DOHH2 (cell line): ENCODE measurements at regions not wholly inside any gene's neighbourhood (a gene's known extent, or its start where the extent isn't known, plus 50 kb on each side); places are given as distances from the start of the nearest gene placed in this dataset.

Experiments
- H3F3A ChIP-seq: fragments of 200-600 bp; sonication (generic), shearing (Covaris generic); 2 replicates; pipeline ENCODE4 v1.6.0; 2016; ENCODE audit warnings: antibody characterized with exemption, mild to moderate bottlenecking; ENCODE audit not compliant: control insufficient read depth, insufficient read depth
- H3K27ac ChIP-seq: fragments of 200-600 bp; sonication (generic); 2 replicates; pipeline ENCODE4 v1.5.1; 2014; ENCODE audit warnings: low read depth, mild to moderate bottlenecking, low read length, moderate library complexity
- H3K27me3 ChIP-seq: fragments of 200-600 bp; sonication (generic); 2 replicates; pipeline ENCODE4 v1.6.1; 2014; ENCODE audit warnings: mild to moderate bottlenecking, low read length, mixed read lengths; ENCODE audit not compliant: control insufficient read depth
- H3K36me3 ChIP-seq: fragments of 200-600 bp; sonication (generic); 2 replicates; pipeline ENCODE4 v1.6.1; 2014; ENCODE audit warnings: mild to moderate bottlenecking, low read length, moderate library complexity, mixed read lengths; ENCODE audit not compliant: control insufficient read depth
- H3K4me1 ChIP-seq: fragments of 200-600 bp; sonication (generic); 2 replicates; pipeline ENCODE4 v1.6.1; 2014; ENCODE audit warnings: mild to moderate bottlenecking, low read length, mixed read lengths; ENCODE audit not compliant: control insufficient read depth
- H3K4me2 ChIP-seq: fragments of 200-600 bp; sonication (generic); 2 replicates; pipeline ENCODE4 v1.6.0; 2014; ENCODE audit warnings: mild to moderate bottlenecking, low read length, moderate library complexity
- H3K4me3 ChIP-seq: fragments of 200-600 bp; sonication (generic); 2 replicates; pipeline ENCODE4 v1.5.1; 2014; ENCODE audit warnings: mild to moderate bottlenecking, low read length, mixed read lengths
- H3K79me2 ChIP-seq: fragments of 200-600 bp; sonication (generic); 2 replicates; pipeline ENCODE4 v1.6.1; 2014; ENCODE audit warnings: mild to moderate bottlenecking, low read length, mixed read lengths; ENCODE audit not compliant: control insufficient read depth
- H3K9me2 ChIP-seq: fragments of 200-600 bp; sonication (generic); replicated peaks from 2 replicates; pipeline ENCODE4 v1.6.1; 2014; ENCODE audit warnings: mild to moderate bottlenecking, low read length, mixed read lengths; ENCODE audit not compliant: control insufficient read depth
- H3K9me3 ChIP-seq: fragments of 200-600 bp; sonication (generic); 2 replicates; pipeline ENCODE4 v1.6.1; 2014; ENCODE audit warnings: antibody characterized with exemption, low read length, mixed read lengths; ENCODE audit not compliant: control insufficient read depth, insufficient read depth
- H4K20me1 ChIP-seq: fragments of 200-600 bp; sonication (generic); 2 replicates; pipeline ENCODE4 v1.6.0; 2014; ENCODE audit warnings: low read depth, mild to moderate bottlenecking, antibody characterized with exemption, low read length, moderate library complexity; ENCODE audit not compliant: control insufficient read depth, insufficient read depth
- EZH2phosphoT487 ChIP-seq: fragments of 200-600 bp; sonication (generic); IDR thresholded peaks from 2 replicates; pipeline ENCODE4 v1.6.1; 2017; ENCODE audit warnings: borderline replicate concordance, mild to moderate bottlenecking, antibody characterized with exemption, low read length, moderate library complexity, mixed read lengths
- TF ChIP-seq, protein P1 (sequence below): fragments of 200-600 bp; sonication (generic); IDR thresholded peaks from one replicate; pipeline ENCODE4 v1.5.1; 2014; ENCODE audit warnings: antibody characterized with exemption, mild to moderate bottlenecking, low read depth, low read length; ENCODE audit not compliant: poor library complexity, severe bottlenecking

DNA sequence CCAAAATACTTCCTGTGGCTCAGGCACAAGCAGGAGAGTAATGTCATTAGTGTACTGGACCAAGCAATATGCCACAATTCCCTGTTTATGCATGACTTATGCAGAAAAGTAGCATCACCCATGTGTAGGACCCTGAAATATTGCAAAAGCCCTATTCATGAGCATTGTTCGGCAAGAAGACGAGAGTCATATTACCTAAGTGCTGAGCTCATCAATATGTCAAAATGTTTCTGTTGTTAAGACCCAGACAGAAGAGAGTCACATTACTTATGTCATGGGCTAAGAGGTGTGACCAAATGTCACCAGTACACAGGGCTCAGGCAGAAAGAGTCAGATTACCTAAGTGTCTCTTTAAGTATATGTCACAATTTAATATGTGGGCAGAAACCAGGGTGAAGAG is 1172.6 kb upstream of the AMELY start:
- Histone ChIP-seq H4K20me1 (no peaks in the 10 kb centered on the region), H3K4me1 (no peaks in the 10 kb centered on the region), H3K9me2 (no peaks in the 10 kb centered on the region), H3K79me2 (no peaks in the 10 kb centered on the region), H3F3A (no peaks in the 10 kb centered on the region), H3K4me3 (no peak overlapping the region), H3K27ac (no peak overlapping the region), H3K27me3 (no peaks in the 10 kb centered on the region), H3K36me3 (no peaks in the 10 kb centered on the region), H3K9me3 (no peaks in the 10 kb centered on the region), H3K4me2 (no peak overlapping the region)
- no peak for TF ChIP-seq EZH2phosphoT487
- TF ChIP-seq, protein P1, sequence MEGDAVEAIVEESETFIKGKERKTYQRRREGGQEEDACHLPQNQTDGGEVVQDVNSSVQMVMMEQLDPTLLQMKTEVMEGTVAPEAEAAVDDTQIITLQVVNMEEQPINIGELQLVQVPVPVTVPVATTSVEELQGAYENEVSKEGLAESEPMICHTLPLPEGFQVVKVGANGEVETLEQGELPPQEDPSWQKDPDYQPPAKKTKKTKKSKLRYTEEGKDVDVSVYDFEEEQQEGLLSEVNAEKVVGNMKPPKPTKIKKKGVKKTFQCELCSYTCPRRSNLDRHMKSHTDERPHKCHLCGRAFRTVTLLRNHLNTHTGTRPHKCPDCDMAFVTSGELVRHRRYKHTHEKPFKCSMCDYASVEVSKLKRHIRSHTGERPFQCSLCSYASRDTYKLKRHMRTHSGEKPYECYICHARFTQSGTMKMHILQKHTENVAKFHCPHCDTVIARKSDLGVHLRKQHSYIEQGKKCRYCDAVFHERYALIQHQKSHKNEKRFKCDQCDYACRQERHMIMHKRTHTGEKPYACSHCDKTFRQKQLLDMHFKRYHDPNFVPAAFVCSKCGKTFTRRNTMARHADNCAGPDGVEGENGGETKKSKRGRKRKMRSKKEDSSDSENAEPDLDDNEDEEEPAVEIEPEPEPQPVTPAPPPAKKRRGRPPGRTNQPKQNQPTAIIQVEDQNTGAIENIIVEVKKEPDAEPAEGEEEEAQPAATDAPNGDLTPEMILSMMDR: no peak

- Histone ChIP-seq H4K20me1 (no peaks in the 10 kb centered on the region), H3K36me3 (no peaks in the 10 kb centered on the region), H3K27me3 (no peaks in the 10 kb centered on the region), H3K4me3 (no peak overlapping the region), H3F3A (no peaks in the 10 kb centered on the region), H3K79me2 (no peaks in the 10 kb centered on the region), H3K4me2 (no peak overlapping the region), H3K27ac (no peak overlapping the region), H3K9me3 (no peaks in the 10 kb centered on the region), H3K9me2 (no peaks in the 10 kb centered on the region), H3K4me1 (no peaks in the 10 kb centered on the region)
- TF ChIP-seq EZH2phosphoT487: no peak
Observed at GRCh38 chrY:8081151-8081550, 1169.6 kb upstream of the AMELY start.

DNA sequence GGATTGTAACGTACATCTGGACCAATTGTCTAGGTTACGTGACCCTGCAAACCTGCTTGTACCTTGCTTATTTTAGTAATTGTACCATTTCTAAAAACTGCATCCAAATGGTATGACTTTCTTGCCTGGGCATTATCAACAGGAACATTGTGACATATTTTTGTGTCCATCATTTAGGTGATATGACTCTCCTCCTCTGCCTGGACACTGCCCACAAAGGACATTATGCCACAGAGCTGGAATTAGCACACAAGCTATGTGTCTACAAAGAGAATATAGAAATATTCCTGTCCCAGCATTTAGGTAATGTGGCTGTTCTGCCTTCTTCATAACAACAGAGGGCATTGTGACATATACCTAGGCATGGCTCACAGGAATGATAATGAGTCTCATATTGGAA is 1153.7 kb upstream of the AMELY start:
- H4K20me1 ChIP-seq: no peaks in the 10 kb centered on the region
- no peak for TF ChIP-seq EZH2phosphoT487
- TF ChIP-seq, protein P1: no peak

DNA sequence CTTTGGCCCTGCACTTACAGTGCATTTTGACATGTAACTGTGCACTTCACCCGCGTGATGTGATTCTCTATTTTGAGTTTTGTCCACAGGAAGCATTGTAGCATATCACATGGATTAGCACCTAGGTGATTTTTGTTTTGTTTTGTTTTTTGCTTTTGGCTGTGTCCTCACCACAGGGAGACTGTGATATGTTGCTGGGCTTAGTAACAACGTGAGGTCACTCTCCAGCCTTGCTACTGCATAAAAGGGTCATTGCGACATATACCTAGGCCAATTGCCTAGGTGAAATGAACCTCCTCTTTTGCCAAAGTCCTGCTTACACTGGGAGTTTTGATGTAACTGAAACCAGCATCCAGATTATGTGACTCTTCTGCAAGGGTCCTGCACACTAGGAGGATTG is 1152.9 kb upstream of the AMELY start:
- TF ChIP-seq EZH2phosphoT487: no peak
- TF ChIP-seq, protein P1: no peak
- Histone ChIP-seq H3K27ac (no peak overlapping the region), H3K4me2 (no peak overlapping the region), H3K9me3 (no peaks in the 10 kb centered on the region), H3K27me3 (no peaks in the 10 kb centered on the region), H3K4me1 (no peaks in the 10 kb centered on the region), H3F3A (no peaks in the 10 kb centered on the region), H3K4me3 (no peak overlapping the region), H3K9me2 (no peaks in the 10 kb centered on the region), H4K20me1 (no peaks in the 10 kb centered on the region), H3K79me2 (no peaks in the 10 kb centered on the region), H3K36me3 (no peaks in the 10 kb centered on the region)

More for the DNA sequence above, 1153.7 kb upstream of the AMELY start:
- Histone ChIP-seq H3K9me2 (no peaks in the 10 kb centered on the region), H3F3A (no peaks in the 10 kb centered on the region), H3K9me3 (no peaks in the 10 kb centered on the region), H3K4me2 (no peak overlapping the region), H3K27ac (no peak overlapping the region), H3K27me3 (no peaks in the 10 kb centered on the region), H3K4me1 (no peaks in the 10 kb centered on the region), H3K79me2 (no peaks in the 10 kb centered on the region), H3K4me3 (no peak overlapping the region), H3K36me3 (no peaks in the 10 kb centered on the region)
